HepG2 (cell line): ENCODE measurements at regions not wholly inside any gene's neighbourhood (a gene's known extent, or its start where the extent isn't known, plus 50 kb on each side); places are given as distances from the start of the nearest gene placed in this dataset.

Source experiments
- ARID2 ChIP-seq: sonication (generic); formaldehyde crosslinking; IDR thresholded peaks from 2 replicates; pipeline ENCODE4 v1.8.1; 2022; ENCODE audit warnings: mild to moderate bottlenecking, missing genetic modification reagents, borderline replicate concordance
- CBX5 ChIP-seq: sonication (generic); formaldehyde crosslinking; IDR thresholded peaks from 2 replicates; pipeline ENCODE4 v1.4.0; 2020; ENCODE audit warnings: missing genetic modification reagents, borderline replicate concordance
- THYN1 ChIP-seq: sonication (generic); formaldehyde crosslinking; IDR thresholded peaks from 2 replicates; pipeline ENCODE4 v1.8.1; 2023; ENCODE audit warnings: low read depth, mild to moderate bottlenecking, moderate library complexity, missing genetic modification reagents, borderline replicate concordance
- TF ChIP-seq, protein P1 (sequence below): sonication (generic); formaldehyde crosslinking; IDR thresholded peaks from 2 replicates; pipeline ENCODE4 v1.5.0; 2020; ENCODE audit warnings: mild to moderate bottlenecking, missing genetic modification reagents, moderate library complexity

GRCh38 chr4:134546279-134546678 lies 344.7 kb upstream of the PABPC4L start:
- TF ChIP-seq THYN1 (CRISPR knock-in tag), result no peak
- TF ChIP-seq ARID2 (CRISPR knock-in tag), result no peak
- TF ChIP-seq, protein P1, sequence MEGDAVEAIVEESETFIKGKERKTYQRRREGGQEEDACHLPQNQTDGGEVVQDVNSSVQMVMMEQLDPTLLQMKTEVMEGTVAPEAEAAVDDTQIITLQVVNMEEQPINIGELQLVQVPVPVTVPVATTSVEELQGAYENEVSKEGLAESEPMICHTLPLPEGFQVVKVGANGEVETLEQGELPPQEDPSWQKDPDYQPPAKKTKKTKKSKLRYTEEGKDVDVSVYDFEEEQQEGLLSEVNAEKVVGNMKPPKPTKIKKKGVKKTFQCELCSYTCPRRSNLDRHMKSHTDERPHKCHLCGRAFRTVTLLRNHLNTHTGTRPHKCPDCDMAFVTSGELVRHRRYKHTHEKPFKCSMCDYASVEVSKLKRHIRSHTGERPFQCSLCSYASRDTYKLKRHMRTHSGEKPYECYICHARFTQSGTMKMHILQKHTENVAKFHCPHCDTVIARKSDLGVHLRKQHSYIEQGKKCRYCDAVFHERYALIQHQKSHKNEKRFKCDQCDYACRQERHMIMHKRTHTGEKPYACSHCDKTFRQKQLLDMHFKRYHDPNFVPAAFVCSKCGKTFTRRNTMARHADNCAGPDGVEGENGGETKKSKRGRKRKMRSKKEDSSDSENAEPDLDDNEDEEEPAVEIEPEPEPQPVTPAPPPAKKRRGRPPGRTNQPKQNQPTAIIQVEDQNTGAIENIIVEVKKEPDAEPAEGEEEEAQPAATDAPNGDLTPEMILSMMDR (CRISPR knock-in tag), result no peak
- TF ChIP-seq CBX5 (CRISPR knock-in tag), result no peak
